GM13977 (cell line): ENCODE measurements at regions not wholly inside any gene's neighbourhood (a gene's known extent, or its start where the extent isn't known, plus 50 kb on each side); places are given as distances from the start of the nearest gene placed in this dataset.
"Not testable (repeated sequence)": the region's sequence is repeated elsewhere in the genome, so short reads cannot be mapped to it uniquely, and the experiment has no call there.

Experiments
- DNase-seq: peaks from one replicate; pipeline ENCODE4 v3.0.0; 2012; ENCODE audit warnings: low spot score
- in situ Hi-C: fragments of 300-500 bp; cut with MboI; formaldehyde crosslinking; loops from one replicate; pipeline ENCODE4 v1.12.0; 2022; ENCODE audit warnings: low sequenced_read_pairs, low pct_unique_long_range_greater_than_20kb, mixed read lengths, inconsistent platforms; ENCODE audit not compliant: unreplicated experiment
- TF ChIP-seq, protein P1 (sequence below): IDR thresholded peaks from 2 replicates; pipeline ENCODE4 v1.5.1; 2012; ENCODE audit warnings: mild to moderate bottlenecking, control low read depth; ENCODE audit not compliant: insufficient read depth; ENCODE audit errors: extremely low read depth, missing control alignments

DNA sequence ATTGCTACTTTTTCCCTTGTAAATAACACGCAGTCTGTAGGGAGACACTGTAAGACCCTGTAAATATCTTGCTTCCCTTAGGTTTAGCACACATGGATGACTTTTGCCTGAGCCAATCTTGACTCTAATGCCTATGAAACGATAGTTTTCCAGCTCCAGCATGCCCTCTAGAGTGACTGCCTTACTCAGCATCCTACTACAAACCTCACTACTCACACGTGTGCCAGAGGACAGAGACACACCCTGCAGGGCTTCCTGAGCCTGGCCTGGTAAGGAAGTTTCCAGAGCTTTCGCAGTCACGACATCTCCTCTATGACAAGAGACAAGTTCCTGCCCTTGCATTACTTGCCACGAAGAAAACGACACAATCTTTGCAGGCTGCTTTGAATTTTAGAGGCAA, 138.1 kb downstream of the ATPSCKMT start:
- in situ Hi-C loops = no loop called here
- TF ChIP-seq, protein P1, sequence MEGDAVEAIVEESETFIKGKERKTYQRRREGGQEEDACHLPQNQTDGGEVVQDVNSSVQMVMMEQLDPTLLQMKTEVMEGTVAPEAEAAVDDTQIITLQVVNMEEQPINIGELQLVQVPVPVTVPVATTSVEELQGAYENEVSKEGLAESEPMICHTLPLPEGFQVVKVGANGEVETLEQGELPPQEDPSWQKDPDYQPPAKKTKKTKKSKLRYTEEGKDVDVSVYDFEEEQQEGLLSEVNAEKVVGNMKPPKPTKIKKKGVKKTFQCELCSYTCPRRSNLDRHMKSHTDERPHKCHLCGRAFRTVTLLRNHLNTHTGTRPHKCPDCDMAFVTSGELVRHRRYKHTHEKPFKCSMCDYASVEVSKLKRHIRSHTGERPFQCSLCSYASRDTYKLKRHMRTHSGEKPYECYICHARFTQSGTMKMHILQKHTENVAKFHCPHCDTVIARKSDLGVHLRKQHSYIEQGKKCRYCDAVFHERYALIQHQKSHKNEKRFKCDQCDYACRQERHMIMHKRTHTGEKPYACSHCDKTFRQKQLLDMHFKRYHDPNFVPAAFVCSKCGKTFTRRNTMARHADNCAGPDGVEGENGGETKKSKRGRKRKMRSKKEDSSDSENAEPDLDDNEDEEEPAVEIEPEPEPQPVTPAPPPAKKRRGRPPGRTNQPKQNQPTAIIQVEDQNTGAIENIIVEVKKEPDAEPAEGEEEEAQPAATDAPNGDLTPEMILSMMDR = peak; percentile 23
- DNase-seq = no peak

DNA sequence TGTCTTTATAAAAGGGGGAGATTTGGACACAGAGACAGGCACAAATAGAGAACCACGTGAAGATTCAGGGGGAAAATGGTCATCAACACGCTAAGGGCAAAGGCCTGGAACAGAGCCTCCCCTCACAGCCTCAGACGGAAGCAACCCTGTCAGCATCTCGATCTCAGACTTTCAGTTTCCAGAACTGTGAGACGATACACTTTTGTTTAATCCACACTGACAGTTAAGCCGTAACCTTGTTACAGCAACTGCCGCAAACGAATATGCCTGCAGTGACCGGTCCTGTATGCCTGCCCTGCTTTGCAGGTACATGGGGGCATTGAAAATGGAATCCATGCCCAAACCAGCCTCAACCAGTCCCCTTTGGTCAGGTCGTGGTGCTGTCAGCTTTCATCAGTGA, 139.5 kb downstream of the ATPSCKMT start:
- TF ChIP-seq, protein P1 = no peak
- DNase-seq = no peak
- in situ Hi-C loops = no loop called here

DNA sequence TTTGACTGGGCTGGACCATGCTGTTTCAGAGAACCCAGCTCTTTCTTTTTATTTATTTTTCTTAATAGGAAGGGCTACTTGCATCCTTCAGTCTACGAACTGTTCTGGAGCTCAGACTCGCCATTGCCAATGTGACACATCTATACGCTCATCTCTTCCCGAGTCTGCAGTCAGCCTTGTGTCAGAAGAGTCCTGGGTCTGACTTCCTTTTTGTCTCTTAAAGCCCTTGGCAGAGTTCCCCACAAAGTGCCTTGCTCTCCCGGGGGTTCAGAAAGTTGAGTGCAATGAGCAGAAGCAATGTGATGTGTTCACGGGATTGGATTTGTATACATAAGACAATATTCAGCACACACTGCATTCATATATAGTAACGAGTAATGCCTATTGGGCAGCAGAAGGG, 140.4 kb downstream of the ATPSCKMT start:
- TF ChIP-seq, protein P1 = no peak
- no peak for DNase-seq
- in situ Hi-C loops = no loop called here

DNA sequence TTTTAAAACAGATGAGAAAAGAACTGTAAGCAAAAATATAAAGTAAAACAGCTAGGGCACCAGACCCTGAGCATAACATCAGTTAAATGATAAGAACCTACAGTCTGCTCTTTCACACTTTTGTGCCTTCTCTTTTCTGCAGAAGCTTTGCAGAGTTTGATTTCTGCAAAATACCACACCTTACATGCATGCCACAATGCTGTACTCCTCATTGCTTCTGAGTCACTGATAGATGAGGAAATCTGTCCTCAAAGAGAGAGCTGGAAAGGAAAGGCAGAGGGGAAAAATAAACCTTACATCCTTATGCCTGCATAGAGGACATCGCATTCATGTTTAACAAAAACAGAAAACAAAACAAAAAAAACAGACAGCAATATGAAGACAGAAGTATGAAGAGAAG, 142.9 kb downstream of the ATPSCKMT start:
- in situ Hi-C loops = no loop called here
- no peak for DNase-seq

DNA sequence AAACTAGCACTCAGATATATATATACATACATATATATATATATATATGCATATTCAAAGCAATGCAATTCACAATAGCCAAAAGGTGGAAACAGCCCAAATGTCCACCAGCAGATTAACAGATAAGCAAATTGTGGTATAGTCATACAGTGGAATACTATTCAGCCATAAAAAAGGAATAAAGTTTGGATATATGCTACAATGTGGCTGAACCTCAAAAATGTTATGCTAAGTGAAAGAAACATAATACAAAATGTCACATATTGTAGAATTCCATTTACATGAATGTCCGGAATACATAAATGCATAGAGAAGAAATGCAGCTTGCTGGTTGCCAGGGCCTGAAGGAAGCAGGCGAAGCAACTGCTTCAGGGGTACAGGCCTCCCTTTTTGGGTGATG, 143.4 kb downstream of the ATPSCKMT start:
- no peak for DNase-seq
- in situ Hi-C loops = no loop called here
- TF ChIP-seq, protein P1 = no peak

More for the DNA sequence above, 142.9 kb downstream of the ATPSCKMT start:
- TF ChIP-seq, protein P1 = no peak

DNA sequence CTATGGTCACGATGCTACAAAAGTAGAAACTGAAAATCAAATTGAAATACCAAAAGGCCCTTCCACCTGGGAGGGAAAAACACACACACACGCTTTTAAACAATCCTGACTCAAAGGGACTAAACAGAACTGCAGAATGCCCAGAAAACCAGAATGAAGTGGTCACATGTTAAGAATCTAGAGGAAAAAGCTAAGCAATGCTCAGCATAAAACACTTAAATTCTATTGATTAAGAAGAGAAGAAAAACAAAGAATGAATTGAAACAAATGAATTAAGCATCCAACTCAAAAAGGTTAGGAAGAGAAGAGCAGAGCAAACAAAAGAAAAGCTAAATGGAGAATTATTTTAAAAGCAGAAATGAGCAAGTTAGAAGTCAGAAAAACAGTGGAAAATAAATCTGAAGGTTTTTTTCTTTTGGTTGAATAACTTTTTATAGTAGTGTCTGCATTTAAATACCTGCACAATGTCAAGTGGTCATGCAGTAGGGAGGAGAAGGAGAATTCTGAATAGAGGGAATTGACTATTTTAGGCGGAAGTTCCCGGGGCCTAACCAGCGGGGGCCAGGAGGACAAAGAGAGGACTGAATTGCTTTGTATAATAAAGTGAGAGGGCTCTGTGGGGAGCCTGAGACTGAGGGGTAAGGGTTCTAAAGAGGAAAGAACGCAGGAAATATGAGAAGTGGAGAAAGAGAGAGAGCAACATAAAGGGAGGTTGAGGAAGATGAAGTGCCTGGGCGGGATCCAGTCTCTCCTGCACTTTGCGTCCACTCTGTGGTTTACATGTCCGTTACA, 146.8 kb downstream of the ATPSCKMT start:
- DNase-seq = no peak
- TF ChIP-seq, protein P1 = no peak
- in situ Hi-C loops = no loop called here

DNA sequence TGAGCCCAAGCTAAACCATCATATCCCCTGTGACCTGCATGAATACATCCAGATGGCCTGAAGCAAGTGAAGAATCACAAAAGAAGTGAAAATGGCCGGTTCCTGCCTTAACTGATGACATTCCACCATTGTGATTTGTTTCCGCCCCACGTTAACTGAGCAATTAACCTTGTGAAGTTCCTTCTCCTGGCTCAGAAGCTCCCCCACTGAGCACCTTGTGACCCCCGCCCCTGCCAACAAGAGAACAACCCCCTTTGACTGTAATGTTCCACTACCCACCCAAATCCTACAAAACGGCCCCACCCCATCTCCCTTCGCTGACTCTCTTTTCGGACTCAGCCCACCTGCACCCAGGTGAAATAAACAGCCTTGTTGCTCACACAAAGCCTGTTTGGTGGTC, 147.5 kb downstream of the ATPSCKMT start:
- in situ Hi-C loops, DNase-seq: not testable (repeated sequence)
